SK-N-SH (cell line): ENCODE measurements at regions not wholly inside any gene's neighbourhood (a gene's known extent, or its start where the extent isn't known, plus 50 kb on each side); places are given as distances from the start of the nearest gene placed in this dataset.

ENCODE experiments used
- CTCF ChIA-PET: fragments of 300-600, 350-600 bp; formaldehyde crosslinking; extraction: SDS; loops from one replicate; lab custom pipeline; 2021; lab: Yijun Ruan, JAX
- POLR2A ChIA-PET: fragments of 350-600 bp; sonication (Branson Sonifier 250); formaldehyde crosslinking; extraction: SDS; loops from one replicate; lab custom pipeline; 2020; ENCODE audit warnings: antibody characterized with exemption, inconsistent platforms; lab: Yijun Ruan, JAX
- DNase-seq: peaks from one replicate; pipeline ENCODE4 v3.0.0; 2012
- H2AFZ ChIP-seq: fragments of 200-600 bp; sonication (generic); 2 replicates; pipeline ENCODE4 v1.8.1; 2016; ENCODE audit warnings: antibody characterized with exemption, mild to moderate bottlenecking, low read depth
- H3F3A ChIP-seq: fragments of 200-600 bp; sonication (generic); replicated peaks from 2 replicates; pipeline ENCODE3; 2016; ENCODE audit warnings: antibody characterized with exemption, mild to moderate bottlenecking; ENCODE audit not compliant: insufficient read depth
- H3K27ac ChIP-seq, 2 experiments: fragments of 200-500 bp in 1 of 2; fragments of 200-600 bp in 1 of 2; sonication (Bioruptor generic) in 1 of 2; sonication (generic), shearing (Covaris generic) in 1 of 2; 2 replicates each; pipeline versions ENCODE4 v1.5.1 to v1.6.1; 2014 to 2016; ENCODE audit warnings: low read depth in 2 of 2, inconsistent platforms in 1 of 2, low read length in 1 of 2, mild to moderate bottlenecking in 1 of 2, mixed read lengths in 1 of 2
- H3K27me3 ChIP-seq: fragments of 200-600 bp; sonication (generic), shearing (Covaris generic); 2 replicates; pipeline ENCODE4 v1.6.1; 2016; ENCODE audit warnings: mixed run types; ENCODE audit not compliant: insufficient read depth
- H3K36me3 ChIP-seq, 2 experiments: fragments of 200-500 bp in 1 of 2; fragments of 200-600 bp in 1 of 2; sonication (Bioruptor generic) in 1 of 2; sonication (generic) in 1 of 2; replicated peaks in 1 of 2; 2 replicates each; pipeline versions ENCODE3 to v1.5.1; 2014 to 2016; ENCODE audit warnings: low read length in 1 of 2, mild to moderate bottlenecking in 1 of 2; ENCODE audit not compliant: insufficient read depth in 2 of 2, control insufficient read depth in 1 of 2
- H3K4me1 ChIP-seq, 2 experiments: fragments of 200-500 bp in 1 of 2; fragments of 200-600 bp in 1 of 2; sonication (Bioruptor generic) in 1 of 2; sonication (generic), shearing (Covaris generic) in 1 of 2; 2 replicates each; pipeline versions ENCODE4 v1.5.1 to v1.6.1; 2014 to 2016; ENCODE audit warnings: low read depth in 1 of 2, low read length in 1 of 2, mixed run types in 1 of 2; ENCODE audit not compliant: insufficient read depth in 2 of 2, control insufficient read depth in 1 of 2
- H3K4me2 ChIP-seq: fragments of 200-600 bp; sonication (generic), shearing (Covaris generic); 2 replicates; pipeline ENCODE4 v1.6.1; 2017; ENCODE audit warnings: mixed run types
- H3K4me3 ChIP-seq, 2 experiments: fragments of 200-500 bp in 1 of 2; fragments of 200-600 bp in 1 of 2; sonication (Bioruptor generic) in 1 of 2; sonication (generic), shearing (Covaris generic) in 1 of 2; 2 replicates each; pipeline versions ENCODE4 v1.5.1 to v1.8.1; 2014 to 2016; ENCODE audit warnings: low read depth in 2 of 2, inconsistent platforms in 1 of 2, low read length in 1 of 2, mild to moderate bottlenecking in 1 of 2, mixed read lengths in 1 of 2, moderate library complexity in 1 of 2
- H3K79me2 ChIP-seq: fragments of 200-600 bp; sonication (generic); 2 replicates; pipeline ENCODE4 v1.8.1; 2017; ENCODE audit warnings: mild to moderate bottlenecking; ENCODE audit not compliant: insufficient read depth
- H3K9ac ChIP-seq: fragments of 200-600 bp; sonication (generic); 2 replicates; pipeline ENCODE4 v1.6.1; 2017; ENCODE audit warnings: mixed run types
- H3K9me2 ChIP-seq: fragments of 200-600 bp; sonication (generic); 2 replicates; pipeline ENCODE4 v1.6.1; 2017; ENCODE audit warnings: mixed run types
- H3K9me3 ChIP-seq: fragments of 200-600 bp; sonication (generic); 2 replicates; pipeline ENCODE4 v1.6.1; 2017; ENCODE audit warnings: mixed run types, mild to moderate bottlenecking, moderate library complexity
- H4K20me1 ChIP-seq: fragments of 200-600 bp; sonication (generic); 2 replicates; pipeline ENCODE4 v1.6.1; 2017; ENCODE audit warnings: mild to moderate bottlenecking, mixed run types; ENCODE audit not compliant: insufficient read depth
- ELF1 ChIP-seq: IDR thresholded peaks from 2 replicates; pipeline ENCODE4 v1.4.0; 2012
- EP300 ChIP-seq, 2 experiments: IDR thresholded peaks; 2 replicates each; pipeline versions ENCODE4 v1.4.0 to v1.6.1; 2012; ENCODE audit warnings: borderline replicate concordance in 1 of 2, low read depth in 1 of 2, low read length in 1 of 2
- EZH2phosphoT487 ChIP-seq: fragments of 200-600 bp; sonication (generic); IDR thresholded peaks from 2 replicates; pipeline ENCODE4 v1.6.1; 2017; ENCODE audit warnings: low read depth, mixed run types, mild to moderate bottlenecking, antibody characterized with exemption, moderate library complexity, borderline replicate concordance
- FOXM1 ChIP-seq: IDR thresholded peaks from 2 replicates; pipeline ENCODE4 v1.4.0; 2012; ENCODE audit warnings: low read depth, mild to moderate bottlenecking
- JUND ChIP-seq: IDR thresholded peaks from 2 replicates; pipeline ENCODE4 v1.4.0; 2012
- MEF2A ChIP-seq: IDR thresholded peaks from 2 replicates; pipeline ENCODE4 v1.4.0; 2012; ENCODE audit warnings: low read depth, borderline replicate concordance
- MXI1 ChIP-seq: IDR thresholded peaks from 2 replicates; pipeline ENCODE4 v1.6.1; 2012; ENCODE audit warnings: mild to moderate bottlenecking, low read depth, low read length, improper control_type of control experiment
- NFIC ChIP-seq: IDR thresholded peaks from 2 replicates; pipeline ENCODE4 v1.4.0; 2012; ENCODE audit warnings: borderline replicate concordance
- POLR2AphosphoS5 ChIP-seq: IDR thresholded peaks from 2 replicates; pipeline ENCODE4 v1.6.1; 2012; ENCODE audit warnings: low read depth, low read length
- RCOR1 ChIP-seq: fragments of 150-350 bp; IDR thresholded peaks from 2 replicates; pipeline ENCODE4 v1.6.1; 2017; ENCODE audit warnings: antibody characterized with exemption, low read length
- SIN3A ChIP-seq: IDR thresholded peaks from 2 replicates; pipeline ENCODE4 v1.6.1; 2012; ENCODE audit warnings: low read depth, mild to moderate bottlenecking, low read length, moderate library complexity, borderline replicate concordance
- TCF12 ChIP-seq: IDR thresholded peaks from 2 replicates; pipeline ENCODE4 v1.4.0; 2012
- TEAD4 ChIP-seq: IDR thresholded peaks from 2 replicates; pipeline ENCODE4 v1.4.0; 2012; ENCODE audit warnings: mild to moderate bottlenecking, borderline replicate concordance; ENCODE audit not compliant: insufficient read depth
- YY1 ChIP-seq: IDR thresholded peaks from 2 replicates; pipeline ENCODE4 v1.4.0; 2012; ENCODE audit warnings: low read depth, mild to moderate bottlenecking
- WGBS: methylation state at CpG from one replicate; pipeline ENCODE4 v1.1.6; 2017; ENCODE audit warnings: low lambda C conversion rate; 5-methylcytosine and 5-hydroxymethylcytosine counted together
- TF ChIP-seq, protein P1 (sequence below): fragments of 150-350 bp; IDR thresholded peaks from 2 replicates; pipeline ENCODE4 v1.6.1; 2016; ENCODE audit warnings: mild to moderate bottlenecking, low read depth, low read length
- TF ChIP-seq, protein P2 (sequence below): IDR thresholded peaks from 2 replicates; pipeline ENCODE4 v1.4.0; 2012; ENCODE audit warnings: low read depth
- TF ChIP-seq, protein P3 (sequence below): IDR thresholded peaks from 2 replicates; pipeline ENCODE4; 2012
- TF ChIP-seq, protein P4 (sequence below): IDR thresholded peaks from 2 replicates; pipeline ENCODE4 v1.6.1; 2012; ENCODE audit warnings: mild to moderate bottlenecking, low read depth, low read length, moderate library complexity
- TF ChIP-seq, protein P5 (sequence below): fragments of 150-350 bp; IDR thresholded peaks from 2 replicates; pipeline ENCODE4 v1.6.1; 2017; ENCODE audit warnings: antibody characterized with exemption, low read length, low read depth, borderline replicate concordance
- TF ChIP-seq, protein P6 (sequence below): IDR thresholded peaks from 2 replicates; pipeline ENCODE4 v1.4.0; 2012; ENCODE audit warnings: low read depth, borderline replicate concordance

DNA sequence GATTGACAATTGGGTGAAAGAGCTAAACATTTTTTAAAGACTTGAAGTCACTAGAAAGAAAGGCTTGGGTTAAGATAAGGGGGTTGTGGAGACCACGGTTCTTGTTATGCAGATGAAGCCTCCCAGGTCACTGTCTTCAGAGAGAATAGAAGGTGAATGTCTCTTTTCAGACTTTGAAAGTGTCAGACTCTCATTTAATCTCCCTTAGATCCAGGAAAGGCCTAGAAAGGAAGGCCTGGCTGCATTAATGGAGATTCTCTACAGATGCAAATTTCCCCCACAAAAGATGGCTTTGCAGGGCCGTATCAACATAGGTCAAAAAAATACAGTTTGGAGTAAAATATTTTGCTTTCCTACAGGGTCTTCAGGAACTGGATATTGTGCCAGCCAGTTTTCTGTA is 193.9 kb downstream of the RTP5 start:
- Histone ChIP-seq H3K79me2 (no peaks in the 10 kb centered on the region), H3K9me3 (no peaks in the 10 kb centered on the region), H3K4me2 (no peak overlapping the region), H2AFZ (no peak overlapping the region), H3K27me3 (no peaks in the 10 kb centered on the region; the same call in 1 of the 2 replicates)
- no peak for DNase-seq
- TF ChIP-seq EZH2phosphoT487 (no peak), JUND (no peak), YY1 (no peak), MXI1 (no peak), TEAD4 (no peak)
- TF ChIP-seq, protein P1, sequence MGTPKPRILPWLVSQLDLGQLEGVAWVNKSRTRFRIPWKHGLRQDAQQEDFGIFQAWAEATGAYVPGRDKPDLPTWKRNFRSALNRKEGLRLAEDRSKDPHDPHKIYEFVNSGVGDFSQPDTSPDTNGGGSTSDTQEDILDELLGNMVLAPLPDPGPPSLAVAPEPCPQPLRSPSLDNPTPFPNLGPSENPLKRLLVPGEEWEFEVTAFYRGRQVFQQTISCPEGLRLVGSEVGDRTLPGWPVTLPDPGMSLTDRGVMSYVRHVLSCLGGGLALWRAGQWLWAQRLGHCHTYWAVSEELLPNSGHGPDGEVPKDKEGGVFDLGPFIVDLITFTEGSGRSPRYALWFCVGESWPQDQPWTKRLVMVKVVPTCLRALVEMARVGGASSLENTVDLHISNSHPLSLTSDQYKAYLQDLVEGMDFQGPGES: no peak
- TF ChIP-seq, protein P2, sequence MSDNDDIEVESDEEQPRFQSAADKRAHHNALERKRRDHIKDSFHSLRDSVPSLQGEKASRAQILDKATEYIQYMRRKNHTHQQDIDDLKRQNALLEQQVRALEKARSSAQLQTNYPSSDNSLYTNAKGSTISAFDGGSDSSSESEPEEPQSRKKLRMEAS: no peak
- TF ChIP-seq, protein P3, sequence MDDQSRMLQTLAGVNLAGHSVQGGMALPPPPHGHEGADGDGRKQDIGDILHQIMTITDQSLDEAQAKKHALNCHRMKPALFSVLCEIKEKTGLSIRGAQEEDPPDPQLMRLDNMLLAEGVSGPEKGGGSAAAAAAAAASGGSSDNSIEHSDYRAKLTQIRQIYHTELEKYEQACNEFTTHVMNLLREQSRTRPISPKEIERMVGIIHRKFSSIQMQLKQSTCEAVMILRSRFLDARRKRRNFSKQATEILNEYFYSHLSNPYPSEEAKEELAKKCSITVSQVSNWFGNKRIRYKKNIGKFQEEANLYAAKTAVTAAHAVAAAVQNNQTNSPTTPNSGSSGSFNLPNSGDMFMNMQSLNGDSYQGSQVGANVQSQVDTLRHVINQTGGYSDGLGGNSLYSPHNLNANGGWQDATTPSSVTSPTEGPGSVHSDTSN: no peak
- TF ChIP-seq, all 33 proteins: peak for 0
- no peaks in the 10 kb centered on the region for H3K4me1 ChIP-seq
- no peaks in the 10 kb centered on the region for H3K9me2 ChIP-seq
- no peaks in the 10 kb centered on the region for H3F3A ChIP-seq
- ChIA-PET POLR2A (no interaction called here), CTCF (no interaction called here)
- H4K20me1 ChIP-seq: no peaks in the 10 kb centered on the region
- H3K9ac ChIP-seq: no peak overlapping the region
- no peak overlapping the region for H3K4me3 ChIP-seq
- WGBS: 47% methylated on average over 2 of the region's 2 CpGs
- H3K27ac ChIP-seq: no peak overlapping the region
- H3K36me3 ChIP-seq: no peaks in the 10 kb centered on the region

DNA sequence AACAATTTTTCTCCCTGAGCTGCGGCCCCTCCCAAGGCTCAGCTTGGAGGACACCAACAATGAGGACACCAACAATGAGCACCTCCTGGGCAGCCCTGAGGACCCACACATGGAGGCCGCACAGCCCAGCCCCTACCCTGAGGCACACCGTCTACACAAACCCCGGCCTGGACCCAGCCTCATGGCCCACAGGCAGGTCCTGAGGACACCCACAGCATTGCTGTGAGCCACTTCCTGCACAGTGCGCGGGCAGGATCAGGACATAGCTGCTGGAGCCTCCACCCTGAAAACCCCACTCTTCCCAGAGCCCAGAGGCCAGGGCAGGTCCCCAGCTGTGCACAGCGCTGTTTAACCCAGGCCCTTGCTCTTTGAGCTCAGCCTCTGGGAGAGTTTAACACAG is 194.3 kb downstream of the RTP5 start:
- H3K79me2 ChIP-seq: no peaks in the 10 kb centered on the region
- TF ChIP-seq NFIC (no peak), TCF12 (no peak), JUND (no peak), POLR2AphosphoS5 (no peak), ELF1 (no peak), EP300 (IDR thresholded peaks at IDR 0.05; ENCODE audit: borderline replicate concordance in 1 of 2, low read depth in 1 of 2, low read length in 1 of 2) (no peak), MEF2A (no peak), FOXM1 (no peak), SIN3A (no peak), RCOR1 (no peak)
- TF ChIP-seq, protein P2: no peak
- TF ChIP-seq, protein P4, sequence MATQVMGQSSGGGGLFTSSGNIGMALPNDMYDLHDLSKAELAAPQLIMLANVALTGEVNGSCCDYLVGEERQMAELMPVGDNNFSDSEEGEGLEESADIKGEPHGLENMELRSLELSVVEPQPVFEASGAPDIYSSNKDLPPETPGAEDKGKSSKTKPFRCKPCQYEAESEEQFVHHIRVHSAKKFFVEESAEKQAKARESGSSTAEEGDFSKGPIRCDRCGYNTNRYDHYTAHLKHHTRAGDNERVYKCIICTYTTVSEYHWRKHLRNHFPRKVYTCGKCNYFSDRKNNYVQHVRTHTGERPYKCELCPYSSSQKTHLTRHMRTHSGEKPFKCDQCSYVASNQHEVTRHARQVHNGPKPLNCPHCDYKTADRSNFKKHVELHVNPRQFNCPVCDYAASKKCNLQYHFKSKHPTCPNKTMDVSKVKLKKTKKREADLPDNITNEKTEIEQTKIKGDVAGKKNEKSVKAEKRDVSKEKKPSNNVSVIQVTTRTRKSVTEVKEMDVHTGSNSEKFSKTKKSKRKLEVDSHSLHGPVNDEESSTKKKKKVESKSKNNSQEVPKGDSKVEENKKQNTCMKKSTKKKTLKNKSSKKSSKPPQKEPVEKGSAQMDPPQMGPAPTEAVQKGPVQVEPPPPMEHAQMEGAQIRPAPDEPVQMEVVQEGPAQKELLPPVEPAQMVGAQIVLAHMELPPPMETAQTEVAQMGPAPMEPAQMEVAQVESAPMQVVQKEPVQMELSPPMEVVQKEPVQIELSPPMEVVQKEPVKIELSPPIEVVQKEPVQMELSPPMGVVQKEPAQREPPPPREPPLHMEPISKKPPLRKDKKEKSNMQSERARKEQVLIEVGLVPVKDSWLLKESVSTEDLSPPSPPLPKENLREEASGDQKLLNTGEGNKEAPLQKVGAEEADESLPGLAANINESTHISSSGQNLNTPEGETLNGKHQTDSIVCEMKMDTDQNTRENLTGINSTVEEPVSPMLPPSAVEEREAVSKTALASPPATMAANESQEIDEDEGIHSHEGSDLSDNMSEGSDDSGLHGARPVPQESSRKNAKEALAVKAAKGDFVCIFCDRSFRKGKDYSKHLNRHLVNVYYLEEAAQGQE: no peak
- TF ChIP-seq, protein P5, sequence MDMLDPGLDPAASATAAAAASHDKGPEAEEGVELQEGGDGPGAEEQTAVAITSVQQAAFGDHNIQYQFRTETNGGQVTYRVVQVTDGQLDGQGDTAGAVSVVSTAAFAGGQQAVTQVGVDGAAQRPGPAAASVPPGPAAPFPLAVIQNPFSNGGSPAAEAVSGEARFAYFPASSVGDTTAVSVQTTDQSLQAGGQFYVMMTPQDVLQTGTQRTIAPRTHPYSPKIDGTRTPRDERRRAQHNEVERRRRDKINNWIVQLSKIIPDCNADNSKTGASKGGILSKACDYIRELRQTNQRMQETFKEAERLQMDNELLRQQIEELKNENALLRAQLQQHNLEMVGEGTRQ: no peak
- TF ChIP-seq, protein P6, sequence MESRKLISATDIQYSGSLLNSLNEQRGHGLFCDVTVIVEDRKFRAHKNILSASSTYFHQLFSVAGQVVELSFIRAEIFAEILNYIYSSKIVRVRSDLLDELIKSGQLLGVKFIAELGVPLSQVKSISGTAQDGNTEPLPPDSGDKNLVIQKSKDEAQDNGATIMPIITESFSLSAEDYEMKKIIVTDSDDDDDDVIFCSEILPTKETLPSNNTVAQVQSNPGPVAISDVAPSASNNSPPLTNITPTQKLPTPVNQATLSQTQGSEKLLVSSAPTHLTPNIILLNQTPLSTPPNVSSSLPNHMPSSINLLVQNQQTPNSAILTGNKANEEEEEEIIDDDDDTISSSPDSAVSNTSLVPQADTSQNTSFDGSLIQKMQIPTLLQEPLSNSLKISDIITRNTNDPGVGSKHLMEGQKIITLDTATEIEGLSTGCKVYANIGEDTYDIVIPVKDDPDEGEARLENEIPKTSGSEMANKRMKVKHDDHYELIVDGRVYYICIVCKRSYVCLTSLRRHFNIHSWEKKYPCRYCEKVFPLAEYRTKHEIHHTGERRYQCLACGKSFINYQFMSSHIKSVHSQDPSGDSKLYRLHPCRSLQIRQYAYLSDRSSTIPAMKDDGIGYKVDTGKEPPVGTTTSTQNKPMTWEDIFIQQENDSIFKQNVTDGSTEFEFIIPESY: no peak

More for the DNA sequence above, 194.3 kb downstream of the RTP5 start:
- Histone ChIP-seq H4K20me1 (no peaks in the 10 kb centered on the region), H2AFZ (no peak overlapping the region), H3K9me2 (no peaks in the 10 kb centered on the region), H3K4me1 (peaks cover 0 to 4% of the 10 kb centered on the region in 2 experiments; a peak in 1 of 4 replicates), H3F3A (no peaks in the 10 kb centered on the region), H3K27ac (no peak overlapping the region), H3K9me3 (no peaks in the 10 kb centered on the region), H3K4me2 (no peak overlapping the region), H3K4me3 (no peak overlapping the region), H3K36me3 (no peaks in the 10 kb centered on the region), H3K9ac (no peak overlapping the region), H3K27me3 (no peaks in the 10 kb centered on the region)
- DNase-seq: no peak
- ChIA-PET POLR2A (no interaction called here), CTCF (no interaction called here)
- 75% methylated on average over 5 of the region's 7 CpGs for WGBS
